SIG-M5 treated with dmso at 0.1 percent for 504 hours (cell line): ENCODE measurements at regions not wholly inside any gene's neighbourhood (a gene's known extent, or its start where the extent isn't known, plus 50 kb on each side); places are given as distances from the start of the nearest gene placed in this dataset.
"Not testable (repeated sequence)": the region's sequence is repeated elsewhere in the genome, so short reads cannot be mapped to it uniquely, and the experiment has no call there.

Source experiments
- DNase-seq: peaks from one replicate; lab custom pipeline; 2025; ENCODE audit not compliant: unreplicated experiment; lab: John Stamatoyannopoulos, UW

DNA sequence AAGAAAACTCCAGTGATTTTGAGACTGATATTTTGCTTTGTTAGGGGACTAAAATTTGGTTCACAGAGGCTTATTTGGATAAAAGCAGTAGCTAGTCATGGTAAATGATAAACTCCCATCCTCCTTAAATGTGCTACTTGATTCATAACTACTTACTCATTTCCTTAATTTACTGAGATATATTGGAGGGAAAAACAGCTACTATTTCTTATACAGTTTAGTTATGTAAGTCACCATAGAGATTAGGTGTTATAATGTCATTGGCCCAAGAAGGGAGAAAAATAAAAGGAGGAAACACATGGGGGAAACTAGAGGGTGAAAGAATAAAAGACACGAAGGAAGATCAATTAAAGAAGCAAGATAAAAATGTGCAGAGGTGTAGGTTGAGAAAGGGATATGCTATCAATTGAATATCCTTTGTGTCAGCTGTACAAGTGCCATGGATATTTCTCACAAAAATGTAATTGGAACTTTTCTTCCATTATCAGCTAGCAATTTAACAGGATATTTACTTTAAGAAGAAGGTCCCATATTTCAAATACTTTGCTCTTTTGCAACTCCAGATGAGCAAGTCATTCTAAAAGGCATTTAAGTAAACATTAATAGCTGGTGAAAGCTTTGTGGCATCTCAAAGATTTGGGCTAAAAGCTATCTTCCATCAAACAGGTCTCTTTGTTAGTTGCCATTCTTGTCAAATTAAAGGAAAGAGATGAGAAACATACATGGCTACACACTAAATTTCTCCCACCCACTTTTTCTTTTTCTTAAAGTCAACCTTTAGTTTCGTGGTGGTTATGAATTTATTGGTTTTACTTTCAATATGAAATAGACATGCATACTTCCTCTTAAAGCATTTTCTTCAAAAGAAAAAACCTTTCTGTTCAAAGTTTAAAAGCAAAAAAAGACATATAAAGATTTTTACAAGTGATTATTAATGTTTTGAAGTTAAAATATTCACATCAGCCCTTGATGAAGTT lies 439.5 kb downstream of the CCER1 start:
- no peak for DNase-seq

DNA sequence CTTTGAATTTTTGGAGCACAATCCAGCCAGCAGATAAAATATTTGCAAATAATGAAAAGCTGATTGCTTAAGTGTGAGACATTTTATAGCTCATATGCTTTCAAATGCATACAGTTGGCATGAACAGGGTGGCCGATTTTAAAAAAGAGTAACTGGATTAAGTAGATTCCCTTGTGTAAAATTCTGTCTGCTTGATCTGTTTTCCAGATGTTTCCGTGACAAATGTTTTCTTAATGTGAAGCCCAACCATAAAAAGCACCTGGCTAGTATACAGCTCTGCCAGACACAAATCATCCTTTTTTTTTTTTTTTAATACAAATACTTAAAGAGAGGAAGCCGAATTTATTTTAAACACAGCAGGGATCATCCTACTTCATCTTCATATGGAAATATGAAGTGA lies 440.7 kb downstream of the CCER1 start:
- DNase-seq = no peak

DNA sequence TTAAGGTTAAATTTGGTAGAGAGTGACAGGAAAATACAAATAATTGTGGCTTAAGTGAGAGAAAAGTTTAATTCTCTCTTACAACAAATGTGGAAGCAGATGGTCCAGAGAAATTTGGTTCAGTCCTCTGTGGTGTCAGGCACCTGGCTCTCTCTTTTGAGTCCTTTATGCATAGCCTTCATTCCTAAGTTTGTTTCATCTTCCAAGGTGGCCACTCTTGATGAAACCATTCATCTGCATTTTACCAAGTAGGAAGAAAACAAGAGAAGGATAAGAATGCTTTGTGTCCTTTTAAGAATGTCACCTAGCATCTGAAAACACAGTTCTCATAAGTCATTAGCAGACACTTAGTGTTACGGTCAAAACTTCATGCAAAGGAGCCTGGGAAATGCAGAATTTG lies 442.5 kb downstream of the CCER1 start:
- DNase-seq = no peak

DNA sequence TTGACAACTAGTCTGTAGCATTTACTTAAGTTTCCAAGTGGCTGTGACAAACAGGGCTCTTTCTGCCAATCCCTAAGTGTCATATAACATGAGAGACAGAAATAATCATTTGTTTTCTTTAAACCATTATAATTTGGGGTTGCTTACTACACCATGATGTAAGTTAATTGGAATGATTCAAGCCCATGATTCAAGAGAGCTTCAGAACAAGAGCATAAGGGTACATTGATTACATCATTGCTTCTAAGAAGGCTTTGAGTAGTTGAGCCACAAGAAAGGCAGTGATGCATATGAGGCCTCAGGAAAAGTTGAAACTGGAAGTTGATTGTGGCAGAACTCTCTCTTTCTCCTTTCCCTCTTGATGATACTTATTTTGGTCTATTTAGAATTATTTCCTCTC lies 444.0 kb downstream of the CCER1 start:
- DNase-seq = no peak

DNA sequence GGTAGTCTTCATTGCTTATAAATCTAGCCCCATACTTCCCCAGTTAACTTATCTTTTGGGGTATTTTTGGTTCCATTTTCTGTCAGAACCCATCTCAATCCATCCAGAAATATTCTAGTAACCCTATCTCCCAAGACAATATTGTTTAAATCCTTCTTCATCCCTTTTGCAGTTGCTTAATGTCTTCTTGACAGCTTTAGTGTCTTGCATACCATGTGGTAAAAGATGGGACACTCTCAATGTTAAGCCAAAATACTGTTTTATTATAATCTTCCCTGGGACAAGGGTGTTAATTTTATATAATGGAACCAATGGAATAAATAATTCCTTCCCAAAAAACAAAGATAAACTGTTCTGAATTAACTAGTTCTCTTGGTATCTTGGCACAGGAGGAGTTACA lies 450.2 kb downstream of the CCER1 start:
- DNase-seq = no peak

DNA sequence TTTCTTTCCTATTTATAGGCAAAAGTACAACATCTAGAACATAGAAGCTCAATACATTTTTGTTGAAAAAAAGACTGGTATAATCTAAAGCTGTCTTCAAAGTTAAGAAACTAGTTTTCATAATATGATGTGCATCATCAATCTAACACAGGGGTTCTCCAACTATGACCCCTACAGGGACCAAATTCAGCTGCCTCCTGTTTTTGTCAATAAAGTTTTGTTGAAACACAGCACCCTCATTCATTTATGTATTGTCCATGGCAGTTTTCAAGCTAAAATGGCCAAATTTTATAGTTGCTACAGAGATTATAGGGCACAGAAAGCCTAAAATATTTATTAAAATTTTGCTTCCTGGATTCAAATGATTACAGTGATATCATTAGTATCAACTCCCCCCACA lies 452.9 kb downstream of the CCER1 start:
- DNase-seq = no peak

DNA sequence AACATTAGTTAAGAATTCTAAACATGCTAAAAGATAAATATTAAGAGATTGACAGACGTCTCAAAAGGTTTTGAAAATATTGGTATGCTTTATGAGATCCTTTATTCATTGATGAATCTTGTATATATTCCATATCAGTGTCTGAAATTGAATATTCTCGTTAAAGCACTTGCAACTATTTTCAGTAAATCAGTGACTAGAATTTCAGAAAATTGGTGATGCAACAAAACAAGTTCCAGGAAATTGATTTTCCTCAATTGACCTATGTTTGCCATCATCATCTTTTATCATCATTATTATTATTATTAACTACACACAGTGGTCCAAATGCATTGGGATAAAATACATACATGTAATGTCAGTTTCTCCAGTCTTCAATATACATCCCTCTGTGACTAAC lies 453.6 kb downstream of the CCER1 start:
- DNase-seq = no peak

DNA sequence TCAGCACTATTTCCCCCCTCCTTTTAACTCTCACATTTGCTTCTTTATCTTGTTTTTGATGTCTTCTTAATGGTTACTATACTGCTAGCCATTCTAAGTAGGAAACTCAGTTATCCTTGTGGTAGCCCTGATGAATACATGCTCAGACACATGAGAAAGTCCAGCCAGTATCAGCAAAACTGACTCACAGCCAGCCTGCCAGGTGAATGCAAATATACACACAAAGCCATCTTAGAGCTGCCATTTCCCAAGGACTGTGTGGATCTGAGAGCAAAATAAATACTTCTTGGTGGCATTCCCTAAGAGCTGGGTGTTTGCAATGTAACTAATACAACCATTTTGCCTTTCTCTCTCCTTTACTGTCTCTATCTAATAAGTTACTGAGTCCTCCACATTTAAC lies 455.2 kb downstream of the CCER1 start:
- no peak for DNase-seq

DNA sequence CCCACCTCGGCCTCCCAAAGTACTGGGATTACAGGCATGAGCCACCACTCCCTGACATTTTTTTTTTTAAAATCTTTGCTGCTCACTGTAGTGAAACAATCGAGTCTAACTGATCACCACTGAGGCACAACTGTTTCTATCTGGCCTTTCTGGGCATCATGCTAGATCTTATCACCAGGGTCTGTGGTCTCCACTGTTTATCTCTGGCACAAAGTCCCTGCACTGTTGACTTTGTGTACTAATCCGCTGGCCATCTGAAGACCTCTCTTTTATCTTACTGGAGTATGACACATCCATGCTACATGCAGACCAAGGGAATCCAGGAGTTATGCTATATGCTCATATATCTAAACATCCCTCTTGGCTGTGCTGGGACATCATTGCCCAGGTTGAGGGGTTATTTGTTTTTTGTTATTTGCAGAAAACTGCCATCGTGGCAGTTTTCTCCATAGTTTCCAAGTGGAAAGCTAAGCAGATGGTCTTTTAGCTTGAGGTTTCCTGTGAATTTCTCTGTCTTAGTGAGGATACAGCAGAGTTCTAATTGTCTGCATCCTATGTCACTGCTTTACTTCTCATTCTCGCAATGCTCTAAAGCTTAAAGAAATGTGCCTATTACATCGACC lies 456.9 kb downstream of the CCER1 start:
- no peak for DNase-seq

DNA sequence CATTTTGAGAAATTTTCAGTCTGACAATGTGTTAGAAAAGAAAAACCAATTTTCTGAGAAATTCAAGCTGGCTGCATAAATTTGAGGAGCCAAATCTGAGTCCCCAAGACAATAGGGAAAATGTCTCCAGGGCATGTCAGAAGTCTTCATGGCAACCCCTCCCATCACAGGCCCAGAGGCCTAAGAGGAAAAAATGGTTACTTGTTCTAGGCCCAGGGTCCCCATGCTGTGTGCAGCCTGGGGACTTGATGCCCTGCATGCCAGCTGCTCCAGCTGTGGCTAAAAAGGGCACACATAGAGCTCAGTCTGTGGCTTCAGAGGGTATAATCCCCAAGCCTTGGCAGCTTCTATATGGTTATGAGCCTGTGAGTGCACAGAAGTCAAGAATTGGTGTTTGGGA lies 464.6 kb downstream of the CCER1 start:
- DNase-seq = no peak

DNA sequence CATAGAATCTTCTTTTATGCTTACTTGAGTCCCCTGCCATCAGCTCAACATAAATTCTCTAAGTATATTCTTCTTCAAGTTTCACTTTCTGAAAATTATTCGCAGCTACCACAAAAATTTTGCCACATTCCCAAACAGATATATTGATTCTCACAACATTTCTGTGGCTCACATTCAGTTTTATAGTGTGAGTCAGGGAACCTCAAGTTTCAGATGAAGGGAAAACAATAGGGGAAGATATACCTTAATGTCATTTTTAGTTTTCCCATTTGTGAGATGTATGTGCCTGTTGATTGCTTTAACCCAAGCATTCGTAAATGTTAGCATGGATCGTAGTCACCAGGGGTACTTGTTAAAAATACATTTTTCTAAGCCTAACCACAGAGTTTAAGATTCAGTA lies 465.8 kb downstream of the CCER1 start:
- no peak for DNase-seq

DNA sequence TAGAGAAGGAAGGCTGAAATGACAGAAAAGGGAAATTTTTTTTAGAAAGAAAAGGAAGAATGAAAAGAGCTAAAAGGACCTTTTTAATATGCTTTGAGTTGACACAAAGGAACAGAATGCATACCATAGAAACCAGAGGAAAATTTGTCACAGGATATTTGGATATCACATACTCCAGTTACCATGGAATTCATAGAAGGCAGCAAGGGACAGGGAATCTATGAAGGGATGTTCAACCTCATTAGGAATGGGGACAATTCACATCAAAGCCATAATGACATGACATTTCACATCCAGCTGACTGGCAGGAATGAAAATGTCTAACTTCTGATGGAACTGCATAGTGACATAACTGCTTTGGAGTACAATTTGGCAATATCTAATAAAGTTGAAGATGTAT lies 469.4 kb downstream of the CCER1 start:
- no peak for DNase-seq

DNA sequence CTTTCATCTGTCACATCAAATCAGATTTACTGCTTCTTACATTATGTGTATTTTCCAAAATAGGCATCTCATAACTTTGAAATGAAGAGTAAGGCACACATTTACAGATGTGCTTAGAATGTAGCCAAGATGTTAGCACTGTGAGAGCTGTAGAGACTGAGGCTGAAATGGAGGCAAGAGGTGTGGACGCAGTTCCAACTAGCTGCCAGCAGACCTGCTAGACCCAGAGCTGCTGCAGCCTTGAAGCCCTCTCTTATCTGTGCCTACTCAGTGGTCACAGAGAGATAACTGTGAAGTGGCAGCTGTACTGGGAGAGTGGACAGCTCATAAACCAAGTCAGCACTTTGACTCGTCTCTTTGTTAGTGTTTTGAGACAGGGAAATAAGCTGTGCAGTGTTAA lies 470.9 kb downstream of the CCER1 start:
- DNase-seq = no peak

DNA sequence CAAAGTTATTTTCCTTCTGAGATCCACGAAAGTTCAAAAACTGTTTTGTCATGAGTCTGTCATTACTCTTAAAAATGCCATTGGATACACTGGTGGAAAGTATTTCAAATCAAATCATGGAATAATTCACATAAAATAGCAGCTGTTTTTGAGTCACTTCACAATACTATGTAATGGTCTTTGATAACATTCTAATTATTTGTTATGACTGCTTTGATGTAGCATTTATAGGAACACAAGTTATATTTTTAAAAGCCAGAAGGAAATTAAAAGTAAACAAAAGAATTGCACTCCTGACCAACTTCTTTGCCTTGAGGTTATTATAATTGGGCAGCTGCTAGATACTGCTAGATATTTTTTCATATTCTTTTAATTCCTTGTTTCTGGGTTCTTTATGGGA lies 473.2 kb downstream of the CCER1 start:
- no peak for DNase-seq

DNA sequence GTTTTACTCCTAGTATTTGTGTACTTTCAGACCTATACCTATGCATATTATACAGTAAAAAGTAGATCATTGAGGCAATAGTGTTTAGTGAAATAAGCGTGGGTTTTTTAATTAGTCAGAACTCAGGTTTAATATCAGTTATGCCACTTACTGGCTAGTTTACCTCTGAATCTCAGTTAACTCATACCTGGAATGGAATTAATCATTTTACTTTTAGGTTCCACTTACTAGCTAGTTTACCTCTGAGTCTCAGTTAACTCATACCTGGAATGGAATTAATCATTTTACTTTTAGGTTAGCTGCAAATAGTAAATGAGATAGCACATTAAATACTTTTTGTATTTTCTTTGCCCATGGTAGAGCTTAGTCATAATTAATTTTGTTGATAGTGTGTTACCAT lies 475.7 kb downstream of the CCER1 start:
- DNase-seq = no peak

DNA sequence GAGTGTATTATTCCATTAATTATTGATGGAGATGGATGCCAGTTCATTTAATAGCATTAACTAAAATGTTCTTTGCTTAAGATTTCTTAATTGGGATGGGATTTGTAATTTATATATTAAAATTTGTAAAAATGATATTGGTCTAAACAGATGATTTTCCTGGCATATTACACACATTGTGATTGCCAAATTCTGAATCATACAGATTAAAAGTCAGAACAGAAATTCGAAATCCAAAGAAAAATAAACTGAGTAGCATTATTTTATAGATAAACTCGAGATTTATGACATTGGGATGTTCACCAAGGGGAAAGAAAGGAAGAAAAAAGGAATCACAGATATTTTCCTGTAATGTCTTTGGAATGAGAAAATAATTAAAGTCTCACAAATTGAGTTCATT lies 481.1 kb downstream of the CCER1 start:
- DNase-seq = no peak

DNA sequence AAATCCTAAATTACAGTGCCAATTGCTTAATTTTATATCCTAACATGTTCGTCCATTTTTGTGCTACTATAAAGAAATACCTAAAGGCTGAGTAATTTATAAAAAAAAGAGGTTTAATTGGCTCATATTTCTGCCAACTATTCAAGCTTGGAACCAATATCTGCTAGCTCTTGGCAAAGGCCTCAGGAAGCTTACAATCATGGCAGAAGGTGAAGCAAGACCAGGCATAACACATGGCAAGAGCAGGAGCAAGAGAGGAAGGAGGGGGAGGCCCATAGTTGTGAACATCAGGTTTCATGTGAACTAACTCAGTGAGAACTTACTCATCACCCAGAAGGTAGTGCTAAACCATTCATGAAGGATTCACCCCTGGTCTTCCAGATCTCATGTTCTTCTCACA lies 494.3 kb downstream of the CCER1 start:
- no peak for DNase-seq

DNA sequence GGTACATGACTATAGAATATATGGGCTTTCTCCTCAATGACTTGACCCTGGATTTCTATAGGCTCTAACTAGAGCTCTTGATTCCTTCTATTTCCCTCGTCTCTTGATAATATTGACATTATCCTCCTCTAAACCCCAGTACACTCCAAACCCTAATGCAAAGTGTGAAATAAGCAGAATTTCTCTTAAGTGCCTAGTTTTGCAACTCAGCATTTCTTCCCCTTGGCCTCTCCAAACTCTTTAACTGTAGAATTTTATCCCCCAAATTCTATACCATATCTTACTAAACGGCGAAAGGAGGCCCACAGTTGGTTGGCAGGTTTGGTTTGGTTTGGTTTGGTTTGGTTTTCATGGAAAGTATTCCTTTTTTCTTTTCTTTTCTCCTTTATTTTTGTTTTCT lies 498.7 kb downstream of the CCER1 start:
- DNase-seq = no peak

DNA sequence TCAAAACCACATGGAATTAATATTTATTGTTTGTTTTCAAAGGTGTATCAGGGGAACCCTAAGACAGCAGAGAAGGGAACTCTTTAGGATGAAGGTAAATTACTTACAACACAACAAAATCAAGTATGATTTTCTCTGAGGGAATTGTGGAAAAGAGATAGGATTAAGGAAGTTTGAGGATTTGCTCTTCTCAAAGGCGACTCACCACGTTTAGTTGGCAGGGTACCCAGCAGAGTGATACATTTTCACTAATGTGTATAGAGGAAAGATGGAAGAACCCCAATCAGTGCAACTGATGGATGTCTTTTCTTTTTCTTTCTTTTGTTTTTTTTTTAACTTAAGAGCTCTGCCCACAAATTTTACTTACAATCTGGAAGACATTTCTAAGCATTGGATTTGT lies 499.2 kb downstream of the CCER1 start:
- no peak for DNase-seq

DNA sequence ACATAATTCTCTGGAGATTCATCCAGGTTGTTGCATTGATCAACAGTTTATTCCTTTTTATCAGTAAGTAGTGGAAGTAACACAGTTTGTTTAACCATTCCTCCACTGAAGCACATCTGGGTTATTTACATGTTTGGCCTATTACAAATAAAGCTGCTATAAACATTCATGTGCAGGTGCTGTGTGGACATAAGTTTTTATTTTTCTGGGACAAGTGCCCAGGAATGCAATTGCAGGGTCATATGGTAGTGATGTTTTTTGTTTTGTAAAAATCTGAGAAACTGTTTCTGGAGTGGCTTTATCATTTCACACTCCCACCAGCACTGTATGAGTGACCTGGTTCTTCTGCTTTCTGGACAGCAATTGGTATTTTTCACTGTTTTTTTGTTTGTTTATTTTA lies 505.4 kb downstream of the CCER1 start:
- no peak for DNase-seq

DNA sequence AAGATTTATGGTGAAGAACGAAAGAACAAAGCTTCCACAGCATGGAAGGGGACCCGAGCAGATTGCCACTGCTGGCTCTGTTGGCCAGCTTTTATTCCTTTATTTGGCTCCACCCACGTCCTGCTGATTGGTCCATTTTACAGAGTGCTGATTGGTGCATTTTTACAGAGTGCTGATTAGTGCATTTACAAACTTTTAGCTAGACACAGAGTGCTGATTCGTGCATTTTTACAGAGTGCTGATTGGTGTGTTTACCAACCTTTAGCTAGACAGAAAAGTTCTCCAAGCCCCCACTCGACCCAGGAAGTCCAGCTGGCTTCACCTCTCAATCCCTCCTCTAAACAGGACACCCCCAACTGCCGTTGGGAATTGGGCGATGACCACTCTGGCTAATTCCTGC lies 511.5 kb downstream of the CCER1 start:
- DNase-seq = not testable (repeated sequence)

DNA sequence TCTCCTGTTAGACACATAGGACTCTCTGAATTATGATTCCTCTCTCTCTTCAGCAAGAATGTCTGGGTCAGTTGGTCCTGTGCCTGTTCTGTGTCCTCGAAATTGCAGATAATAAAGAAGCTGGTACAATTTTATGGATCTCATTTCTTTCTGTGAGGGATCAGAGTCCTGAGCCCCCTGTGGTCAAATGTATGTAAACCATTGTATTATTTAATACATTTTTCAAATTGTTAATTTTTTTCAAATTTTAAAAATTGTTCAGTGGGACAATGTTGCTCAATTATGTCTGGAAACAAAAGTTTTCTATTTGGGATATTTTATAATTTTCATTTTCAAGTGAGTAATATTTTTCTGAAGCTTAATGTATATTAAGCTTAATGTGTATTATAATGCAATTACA lies 513.5 kb downstream of the CCER1 start:
- DNase-seq = no peak

DNA sequence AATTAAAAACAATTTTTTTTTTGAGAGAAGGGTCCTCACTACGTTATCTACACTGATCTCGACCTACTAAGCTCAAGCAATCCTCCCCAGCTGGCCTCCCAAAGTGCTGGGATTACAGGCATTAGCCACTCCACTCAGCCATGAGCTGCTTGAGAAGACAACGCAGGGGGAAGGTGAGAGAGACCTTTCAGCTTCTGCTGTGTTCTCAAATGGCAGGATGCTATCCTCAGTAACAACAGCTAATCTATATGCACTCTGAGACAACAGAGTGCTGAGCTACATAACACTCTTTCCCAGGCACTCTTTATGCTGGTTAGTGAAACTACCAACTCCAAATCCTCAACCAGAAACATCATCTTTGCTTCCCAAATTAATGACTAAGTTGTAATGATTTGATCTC lies 526.1 kb downstream of the CCER1 start:
- DNase-seq = no peak
